ENCODE measurements at regions not wholly inside any gene's neighbourhood (a gene's known extent, or its start where the extent isn't known, plus 50 kb on each side); places are given as distances from the start of the nearest gene placed in this dataset.

DNA sequence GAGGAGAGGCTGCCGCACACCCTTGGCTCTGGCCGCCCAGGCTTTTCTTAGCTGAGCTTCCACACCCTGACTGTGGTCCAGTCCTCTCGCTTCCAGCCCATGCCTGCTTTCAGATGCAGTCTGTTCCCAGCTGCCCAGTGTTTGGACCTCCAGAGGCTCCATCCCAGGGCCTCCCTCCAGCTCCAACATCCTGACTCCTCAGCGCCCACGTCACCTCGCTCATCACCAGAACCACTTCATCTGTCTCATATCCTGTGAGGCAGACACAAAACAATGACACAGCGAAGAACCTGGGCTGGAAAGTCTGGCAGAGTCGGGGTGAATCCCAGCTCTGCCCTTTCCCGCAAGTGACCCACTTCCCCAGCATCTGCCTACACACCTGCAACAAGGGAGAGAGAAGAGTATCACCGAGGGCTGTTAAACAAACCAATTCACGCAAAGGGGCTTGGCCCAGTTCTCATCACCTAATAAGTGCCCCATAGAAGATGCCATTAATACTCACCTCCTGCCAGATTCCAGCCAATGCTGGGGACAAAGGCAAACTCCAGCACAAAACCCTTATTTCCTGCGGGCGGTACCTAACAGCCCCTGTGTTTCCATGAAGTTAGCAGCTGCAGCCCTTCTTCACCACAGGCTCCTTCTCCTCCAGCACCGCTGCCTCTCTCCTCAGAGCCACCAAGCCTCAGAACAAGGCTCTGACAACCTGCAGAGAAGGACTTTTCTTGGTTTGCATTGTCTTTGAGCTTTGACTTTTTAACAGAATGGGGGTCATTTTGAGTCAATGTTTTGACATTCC lies 133.4 kb upstream of the CDH4 start:
- DNase-seq: no peak

DNA sequence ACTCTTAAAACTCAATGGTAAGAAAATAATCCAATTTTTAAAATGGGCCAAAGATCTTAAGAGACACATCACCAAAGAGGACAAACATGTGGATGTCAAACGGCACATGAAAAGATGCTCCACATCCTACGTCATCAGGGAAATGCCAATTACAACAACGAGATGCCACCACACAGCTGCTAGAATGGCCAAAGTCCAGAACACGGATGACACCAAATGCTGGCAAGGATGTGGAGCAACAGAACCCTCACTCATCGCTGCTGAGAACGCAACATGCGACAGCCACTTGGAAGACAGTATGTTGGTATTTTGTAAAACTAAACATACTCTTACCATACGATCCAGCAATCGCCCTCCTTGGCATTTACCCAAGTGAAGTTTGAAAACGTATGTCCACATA lies 132.8 kb upstream of the CDH4 start:
- no peak for DNase-seq

DNA sequence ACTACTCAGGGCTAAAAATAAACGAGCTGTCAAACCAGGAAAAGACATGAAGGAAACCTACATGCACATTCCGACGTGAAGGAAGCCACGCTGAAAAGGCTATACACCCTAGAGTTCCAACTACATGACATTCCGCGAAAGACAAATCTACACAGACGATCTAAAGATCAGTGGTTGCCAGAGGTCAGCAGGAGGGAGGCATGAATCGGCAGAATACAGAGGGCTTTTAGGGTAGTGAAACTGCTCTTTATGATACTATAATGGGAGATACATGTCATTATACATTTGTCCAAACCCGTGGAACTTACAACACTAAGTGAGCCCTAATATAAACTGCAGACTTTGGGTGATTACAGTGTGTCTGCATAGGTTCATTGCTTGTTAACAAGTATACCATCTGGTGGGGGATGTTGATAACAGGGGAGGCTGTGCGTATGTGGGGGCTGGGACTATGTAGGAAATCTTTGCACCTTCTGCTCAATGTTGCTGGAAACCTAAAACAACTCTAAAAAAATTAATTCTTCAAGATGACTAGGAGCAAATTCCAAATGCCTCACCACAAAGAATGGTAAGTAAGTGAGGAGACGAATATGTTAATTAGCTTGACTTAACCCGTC lies 132.2 kb upstream of the CDH4 start:
- no peak for DNase-seq

DNA sequence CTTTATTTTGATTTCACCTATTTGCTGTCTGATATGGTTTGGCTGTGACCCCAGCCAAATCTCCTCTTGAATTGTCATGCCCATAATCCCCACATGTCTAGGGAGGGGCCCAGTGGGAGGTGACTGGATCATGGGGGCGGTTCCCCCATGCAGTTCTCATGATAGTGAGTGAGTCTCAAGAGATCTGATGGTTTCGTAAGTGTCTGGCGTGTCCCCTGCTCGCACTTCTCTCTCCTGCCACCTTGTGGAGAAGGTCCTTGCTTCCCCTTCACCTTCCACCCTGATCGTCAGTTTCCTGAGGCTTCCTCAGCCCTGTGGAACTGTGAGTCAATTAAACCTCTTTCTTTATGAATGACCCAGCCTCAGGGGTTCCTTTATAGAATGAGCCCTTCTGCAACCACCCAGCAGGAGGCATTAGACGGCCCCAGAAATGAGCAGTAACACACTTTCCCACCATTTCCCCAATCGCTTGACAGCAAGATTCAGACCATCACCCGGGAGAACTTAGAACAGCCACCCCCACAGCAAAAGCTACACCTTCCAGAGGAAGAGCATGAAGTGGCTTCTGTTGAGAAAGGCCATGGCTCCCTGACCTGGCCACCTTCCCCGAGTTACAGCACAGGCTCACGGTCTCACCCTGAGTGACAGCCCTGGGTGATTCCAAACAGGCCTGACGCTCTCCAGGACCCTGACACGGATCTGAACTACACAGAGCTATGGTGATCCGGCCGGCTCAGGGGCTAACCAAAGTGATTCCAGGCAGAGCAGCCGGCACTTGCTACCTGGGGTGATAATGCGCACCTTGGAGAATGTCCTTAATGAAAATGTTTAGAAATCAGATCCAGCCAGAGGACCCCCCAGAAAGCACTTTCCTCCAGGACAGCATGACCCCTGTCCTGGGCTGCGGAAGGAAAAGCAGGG lies 131.2 kb upstream of the CDH4 start:
- DNase-seq: no peak

DNA sequence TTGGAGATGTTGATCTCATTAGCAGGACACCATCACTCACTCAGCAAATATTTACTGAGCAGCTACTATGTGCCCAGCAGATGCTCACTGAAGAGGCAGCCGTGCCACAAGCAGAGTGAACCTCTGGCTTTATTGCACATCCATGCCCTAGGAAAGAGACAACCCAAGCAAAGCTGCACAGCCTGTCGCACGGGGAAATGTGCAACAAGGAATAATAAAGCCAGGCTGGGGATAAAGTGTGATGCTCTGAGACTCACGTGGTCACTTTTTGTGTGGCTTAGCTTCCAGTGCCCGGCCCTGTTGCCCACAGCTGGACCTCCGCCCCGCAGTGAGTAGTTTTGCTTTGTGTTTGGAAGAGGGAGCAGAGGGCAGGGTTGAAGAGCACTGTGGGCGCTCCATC lies 130.4 kb upstream of the CDH4 start:
- DNase-seq: no peak

DNA sequence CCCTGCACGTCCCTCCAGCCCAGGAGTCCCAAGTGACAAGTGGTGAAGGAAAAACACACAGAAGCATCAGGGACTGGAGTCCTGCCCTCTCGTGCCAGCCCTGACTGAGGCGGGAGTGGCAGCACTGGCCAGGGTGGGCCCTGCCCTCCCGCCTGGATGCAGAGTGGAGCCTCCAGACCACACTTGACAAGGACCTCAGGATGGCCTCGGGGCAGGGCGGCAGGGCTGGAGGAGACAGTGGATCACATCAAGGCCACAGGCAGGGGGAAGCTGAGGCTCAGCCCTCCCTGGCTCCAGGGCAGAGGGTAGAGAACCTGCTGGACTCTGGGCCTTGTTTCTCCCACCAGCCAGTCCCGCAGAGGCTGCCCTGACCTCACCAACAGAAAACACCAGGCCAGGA lies 128.8 kb upstream of the CDH4 start:
- DNase-seq: no peak

DNA sequence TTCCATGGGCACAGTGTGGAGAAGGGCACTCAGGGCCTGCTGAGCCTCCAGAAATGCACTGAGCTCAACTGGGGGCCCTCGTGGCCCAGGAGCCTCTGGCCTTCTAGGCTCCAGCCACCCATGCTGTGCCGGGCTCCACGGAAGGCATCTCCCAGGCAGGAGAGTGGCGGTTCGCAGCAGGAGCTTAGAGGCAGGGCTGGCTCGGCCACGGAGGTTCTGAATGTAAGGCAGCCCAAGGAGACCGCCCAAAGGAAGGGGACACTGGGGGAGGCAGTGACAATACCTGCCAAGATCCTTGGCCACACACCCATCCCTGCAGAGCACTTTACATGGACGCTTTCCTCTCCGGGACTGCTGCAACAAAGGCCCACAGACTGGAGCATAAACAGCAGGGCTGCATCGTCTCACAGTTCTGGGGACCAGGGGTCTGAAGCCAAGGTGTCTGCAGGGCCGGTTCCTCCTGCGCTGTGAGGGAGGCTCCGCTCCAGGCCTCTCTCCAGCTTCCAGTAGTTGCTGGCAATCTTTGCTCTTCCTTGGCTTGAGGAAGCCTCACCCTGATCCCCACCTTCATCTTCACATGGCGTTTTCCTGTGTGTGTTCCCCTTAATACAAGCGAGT lies 128.2 kb upstream of the CDH4 start:
- DNase-seq: no peak

DNA sequence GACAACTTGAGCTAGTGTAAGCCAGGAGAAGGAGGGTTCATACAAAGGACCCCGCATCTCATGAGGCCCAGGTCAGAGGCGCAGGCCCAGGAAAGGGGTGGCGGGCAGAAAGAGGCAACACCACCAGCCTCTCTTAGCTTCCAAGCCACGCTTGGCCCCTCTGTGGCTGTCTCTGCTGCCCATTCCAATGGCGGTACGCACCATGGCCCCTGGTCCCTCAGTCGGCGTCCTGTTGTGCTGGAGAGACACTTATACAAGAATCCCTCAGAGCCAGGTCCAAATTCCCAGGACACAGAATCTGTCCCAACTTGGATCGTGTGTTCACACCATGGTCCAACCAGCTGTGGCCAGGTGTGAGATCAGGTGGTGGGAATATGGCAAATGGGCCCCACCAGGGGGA lies 127.0 kb upstream of the CDH4 start:
- no peak for DNase-seq

DNA sequence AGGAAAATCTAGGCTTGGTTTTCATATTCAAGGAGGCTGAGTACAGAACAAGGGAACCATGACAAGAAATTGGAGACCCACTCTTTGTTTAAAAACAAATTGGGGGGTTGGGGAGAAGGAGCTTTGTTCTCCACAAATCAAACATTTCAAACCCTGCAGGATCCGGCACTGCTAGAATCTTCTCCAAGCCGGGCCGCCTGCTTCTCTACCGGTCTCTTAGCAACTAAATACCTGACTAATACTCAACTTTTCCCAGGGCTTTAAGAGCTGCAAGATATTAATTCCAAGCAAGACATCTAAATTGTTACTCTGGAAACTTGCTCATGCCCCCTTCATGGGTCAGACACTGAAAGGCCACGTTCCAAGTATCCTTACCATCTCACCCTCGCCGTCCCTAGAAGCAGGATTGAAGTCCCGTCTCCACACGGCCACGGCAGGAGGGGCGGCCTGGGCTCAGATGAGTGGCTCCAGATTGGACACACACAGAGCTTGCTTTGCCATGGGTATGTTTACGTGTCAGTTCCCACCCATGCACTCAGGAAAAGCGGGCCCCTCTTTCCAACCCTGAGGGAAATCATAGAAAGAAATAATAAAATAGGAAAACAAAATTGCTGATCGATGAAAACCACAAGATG lies 126.4 kb upstream of the CDH4 start:
- DNase-seq: no peak

DNA sequence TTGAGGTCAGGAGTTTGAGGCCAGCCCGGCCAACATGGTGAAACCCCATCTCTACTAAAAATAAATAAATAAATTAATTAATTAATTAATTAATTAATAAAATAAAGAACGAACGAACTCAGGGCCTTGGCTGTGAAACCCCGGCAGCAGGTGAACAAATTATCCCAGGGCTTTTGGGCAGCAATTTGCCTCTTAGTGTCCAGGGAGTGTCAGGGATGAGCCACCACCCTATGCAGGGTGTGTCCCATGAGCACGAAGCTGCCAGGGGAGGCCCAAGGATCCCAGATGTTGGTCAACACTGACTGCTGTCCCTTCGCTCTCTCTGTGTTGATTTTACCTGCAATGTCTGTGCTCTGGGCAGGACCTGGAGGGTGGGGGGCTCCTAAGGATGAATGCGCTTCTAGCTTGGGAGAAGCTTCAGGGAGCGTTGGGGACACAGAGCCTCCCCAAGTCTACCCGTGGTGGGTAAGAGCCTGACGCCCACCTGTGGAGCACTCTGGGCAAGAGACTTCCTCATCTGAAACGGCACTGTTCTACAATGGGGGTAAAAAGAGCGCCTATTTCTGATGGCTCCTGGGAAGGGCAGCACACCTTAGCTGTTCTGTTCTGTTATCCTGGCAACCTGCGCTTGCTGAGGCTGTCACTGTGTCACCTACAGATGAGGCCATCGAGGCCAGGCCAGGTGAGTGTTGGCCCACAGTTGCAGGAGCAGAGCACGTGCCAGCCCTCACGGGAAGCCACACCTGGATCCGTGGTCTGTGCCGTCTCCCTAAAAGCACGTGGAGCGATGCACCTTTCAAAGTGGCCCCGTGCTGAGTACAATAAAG lies 125.5 kb upstream of the CDH4 start:
- DNase-seq: no peak

DNA sequence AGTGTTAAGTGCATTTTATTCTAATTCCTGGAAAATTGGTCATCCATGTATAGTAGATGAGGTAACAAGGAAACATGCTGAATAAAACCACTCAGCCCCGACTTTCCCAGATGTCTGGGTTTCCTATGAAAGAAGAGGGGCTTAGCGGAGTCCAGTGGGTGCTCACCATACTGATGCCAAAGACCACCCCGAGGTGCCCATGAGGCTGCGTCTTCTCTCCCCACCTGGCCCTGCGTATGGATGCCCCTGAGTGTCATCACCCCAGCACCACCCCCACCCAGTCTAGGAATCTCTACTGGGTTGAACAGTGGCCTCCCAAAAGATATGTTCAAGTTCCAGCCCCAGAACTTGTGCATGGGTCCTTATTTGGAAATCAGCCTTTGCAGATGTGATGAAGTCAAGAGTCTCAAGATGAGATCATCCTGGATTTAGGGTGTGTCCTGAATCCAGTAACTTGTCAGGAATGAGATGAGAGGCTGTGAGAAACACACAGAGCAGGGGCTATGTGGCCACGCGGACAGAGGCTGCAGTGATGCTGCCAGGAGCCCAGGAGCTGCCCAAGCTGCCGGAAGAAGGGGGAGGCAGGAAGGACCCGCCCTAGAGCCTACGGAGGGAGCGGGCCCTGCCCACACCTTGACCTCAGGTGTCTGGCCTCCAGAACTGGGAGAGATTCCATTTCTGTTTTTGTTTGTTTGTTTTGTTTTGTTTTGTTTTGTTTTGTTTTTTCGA lies 124.6 kb upstream of the CDH4 start:
- DNase-seq: no peak

DNA sequence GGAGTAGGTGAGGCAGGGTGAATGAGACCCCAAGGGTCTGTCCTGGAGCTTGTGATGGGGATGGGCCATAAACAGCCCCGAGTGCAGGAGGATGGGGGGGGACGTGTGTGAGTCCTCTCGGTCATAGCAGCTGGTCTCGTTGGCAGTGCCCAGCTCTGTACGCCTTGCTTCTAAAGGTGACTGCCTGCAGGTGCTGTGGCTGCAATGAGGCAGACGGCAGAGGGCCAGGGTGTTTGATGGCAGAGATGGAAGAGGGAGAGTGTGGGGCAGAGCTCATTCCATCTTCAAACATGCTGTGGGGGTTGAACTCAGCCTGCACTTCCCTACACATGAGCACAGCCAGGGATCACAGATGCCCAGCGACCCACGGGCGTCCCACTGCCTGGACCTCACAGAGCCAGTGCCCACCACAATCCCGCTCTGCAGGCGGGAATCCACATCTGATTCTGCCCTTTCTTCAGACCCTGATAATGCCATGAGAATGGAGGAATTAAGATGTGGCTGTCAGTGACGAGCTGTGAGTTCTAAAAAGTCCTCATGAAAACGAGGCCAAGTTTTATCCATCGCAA lies 123.3 kb upstream of the CDH4 start:
- no peak for DNase-seq

DNA sequence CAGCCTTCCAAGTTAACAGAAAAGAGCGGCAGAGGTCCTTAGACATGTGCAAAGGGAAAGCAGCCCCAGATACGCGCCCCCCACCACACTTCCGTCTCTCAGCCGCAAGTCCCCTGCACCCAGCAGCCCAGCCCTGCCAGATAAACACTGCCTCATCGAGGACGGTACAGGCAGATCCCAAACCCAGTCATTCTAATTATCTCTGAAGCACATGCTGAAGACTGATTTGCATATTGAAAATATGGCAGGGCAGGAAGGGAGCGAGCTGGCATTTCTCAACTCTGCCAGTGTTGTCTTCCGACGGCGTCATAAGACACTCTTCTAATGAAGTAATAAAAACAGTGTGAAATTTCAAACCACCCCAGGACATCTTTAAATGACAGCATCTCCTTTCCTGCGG lies 122.8 kb upstream of the CDH4 start:
- no peak for DNase-seq

DNA sequence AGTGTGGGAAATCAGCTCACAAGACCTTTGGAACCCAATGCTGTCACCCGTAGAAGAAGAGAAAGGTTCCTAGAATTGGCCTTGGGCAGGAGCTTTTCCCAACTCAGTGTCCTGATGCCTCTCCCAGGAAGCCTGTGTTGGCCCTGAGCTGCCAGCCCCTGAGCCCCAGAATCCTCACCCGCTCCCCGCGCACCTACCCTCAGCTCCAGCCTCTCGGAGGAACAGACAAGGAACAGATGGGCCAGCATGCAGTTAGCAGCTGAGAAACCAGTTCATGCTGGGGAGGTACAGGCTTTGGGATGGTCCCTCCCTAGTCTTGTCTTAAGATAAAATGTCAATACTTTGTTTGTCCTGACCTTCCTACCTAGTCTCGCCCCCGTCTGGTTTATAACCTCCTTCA lies 121.9 kb upstream of the CDH4 start:
- no peak for DNase-seq

DNA sequence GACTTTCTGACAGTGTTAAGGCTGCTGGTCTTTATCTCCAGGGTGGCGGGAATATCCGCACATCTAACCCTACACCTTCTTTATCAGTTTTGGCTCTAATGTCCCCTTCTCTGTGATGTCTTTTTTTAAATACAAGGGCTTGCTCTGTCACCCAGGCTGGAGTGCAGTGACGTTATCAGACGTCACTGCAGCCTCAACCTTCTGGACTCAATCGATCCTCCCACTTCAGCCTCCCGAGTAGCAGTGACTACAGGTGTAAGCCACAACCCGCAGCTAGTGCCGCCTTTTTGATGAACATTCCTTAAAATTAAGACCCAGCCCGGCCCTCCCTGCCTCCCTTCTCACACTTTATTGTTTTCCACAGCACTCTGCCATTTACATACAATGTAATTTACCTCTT lies 120.1 kb upstream of the CDH4 start:
- DNase-seq: no peak

DNA sequence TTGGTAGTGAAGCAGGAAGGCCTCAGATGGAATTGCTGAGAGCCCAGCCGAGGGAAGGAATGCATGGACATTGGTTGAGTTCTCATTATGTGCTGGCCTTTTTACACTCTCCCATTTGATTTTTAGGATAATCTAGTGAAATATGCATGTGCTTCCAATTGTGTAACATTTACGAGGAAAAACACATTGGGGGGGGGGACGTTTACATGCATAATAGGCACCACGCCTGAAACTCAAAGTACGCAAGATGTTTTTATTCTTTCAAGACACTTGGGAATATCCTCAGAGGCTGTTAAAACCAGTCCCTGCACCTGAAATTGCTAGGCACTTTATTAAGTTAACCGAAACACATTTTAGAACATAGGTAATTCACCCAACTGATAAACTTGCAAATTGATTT lies 118.5 kb upstream of the CDH4 start:
- no peak for DNase-seq

DNA sequence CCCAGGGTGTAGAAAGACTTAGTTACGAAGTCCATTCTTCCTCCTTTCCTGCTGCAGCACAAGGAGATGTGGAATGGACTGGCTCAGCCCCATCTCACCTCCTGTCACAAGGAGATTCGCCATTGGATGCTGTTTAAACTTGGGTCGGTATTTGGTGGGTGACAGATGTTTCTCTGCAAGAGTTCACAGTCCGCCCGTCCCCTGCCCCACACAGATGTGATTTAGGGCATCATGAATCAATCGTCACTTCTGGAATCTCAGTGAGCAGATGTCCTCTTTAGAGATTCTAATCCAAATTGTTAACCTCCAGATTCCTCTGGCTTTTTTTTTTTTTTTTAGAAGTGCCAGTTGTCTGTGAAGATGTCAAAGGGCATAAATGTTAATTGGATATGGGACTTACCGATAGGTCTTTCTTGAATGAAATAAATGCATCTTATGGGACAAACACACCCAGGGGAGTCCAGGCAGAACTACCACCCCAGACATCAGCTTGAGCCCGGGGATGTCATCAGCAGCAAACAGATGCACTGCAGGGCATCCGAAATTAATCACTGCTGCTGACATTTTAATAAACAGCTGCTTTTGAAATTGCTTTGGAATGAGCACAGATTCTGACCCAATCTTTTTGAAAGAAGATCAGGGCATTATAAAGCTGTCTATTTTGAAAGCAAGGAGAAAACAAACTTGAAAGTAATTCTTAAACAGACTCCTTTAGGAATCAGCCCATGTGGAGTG lies 117.6 kb upstream of the CDH4 start:
- DNase-seq: no peak

DNA sequence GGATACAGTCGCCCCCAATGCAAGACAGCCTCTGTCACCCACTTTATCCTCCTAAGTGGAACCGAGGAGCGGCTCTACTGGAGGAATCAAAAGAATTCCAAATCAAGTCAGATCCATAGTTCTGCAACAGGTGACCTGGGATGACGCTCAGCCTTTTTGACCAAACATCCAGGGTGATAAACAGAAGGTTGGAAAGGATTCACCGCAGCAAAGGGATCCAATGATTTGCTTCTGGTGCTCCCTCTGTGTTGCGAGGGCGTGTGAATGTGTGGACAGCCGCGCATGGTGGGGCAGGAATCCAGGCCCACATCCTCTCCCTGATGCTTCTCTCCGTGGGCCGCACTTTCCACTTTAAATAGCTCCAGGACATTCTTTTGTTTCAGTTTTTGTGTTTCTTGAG lies 116.8 kb upstream of the CDH4 start:
- no peak for DNase-seq

DNA sequence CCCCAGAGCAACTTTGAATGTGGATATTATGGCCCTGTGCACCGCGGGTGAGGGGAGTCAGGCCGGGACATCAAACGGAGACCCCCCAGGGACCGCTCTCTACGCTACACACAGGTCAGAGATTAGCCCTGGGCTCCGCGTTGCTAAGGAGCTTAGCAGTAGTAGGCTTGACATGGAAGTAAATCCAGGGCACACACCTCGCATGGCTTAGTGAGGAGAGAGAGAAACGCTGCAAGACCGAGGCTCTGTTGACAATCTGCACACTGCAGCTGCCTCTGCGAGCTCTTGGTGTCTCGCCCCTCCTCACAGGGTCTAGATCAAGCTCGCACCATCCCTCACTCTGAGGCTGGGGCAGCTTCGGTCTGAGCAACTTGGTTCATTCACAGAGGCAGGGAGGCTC lies 116.1 kb upstream of the CDH4 start:
- DNase-seq: no peak

DNA sequence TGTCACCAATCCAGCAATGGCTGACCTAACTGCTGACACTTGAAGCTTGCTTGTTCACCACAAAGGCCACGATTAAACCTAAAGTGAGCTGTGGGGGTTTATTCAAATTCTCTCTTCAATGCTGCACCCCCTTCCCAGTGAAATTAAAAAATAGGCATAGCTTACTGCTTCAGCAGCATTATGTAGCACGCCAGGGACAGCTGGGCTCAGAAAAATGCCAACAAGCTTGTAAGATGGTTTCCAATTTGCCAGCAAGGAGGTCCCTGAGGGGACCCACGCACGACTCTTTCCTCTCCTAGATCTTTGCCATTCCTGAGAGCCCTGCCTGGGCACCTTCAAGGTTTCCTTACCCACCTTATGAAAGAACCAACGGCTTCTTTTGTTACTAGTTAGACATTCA lies 113.5 kb upstream of the CDH4 start:
- no peak for DNase-seq

All from left hindlimb (tissue), 1 donor.